IMR-90 (cell line): ENCODE measurements at regions not wholly inside any gene's neighbourhood (a gene's known extent, or its start where the extent isn't known, plus 50 kb on each side); places are given as distances from the start of the nearest gene placed in this dataset.

Source experiments
- ATAC-seq: fragments of 200-7000 bp; cut with Tn5 transposase; 2 replicates; pipeline ENCODE4 v1.9.1; 2020; ENCODE audit warnings: low read depth, mild to moderate bottlenecking, moderate library complexity
- BruUV-seq: library from RNA; stranded (reverse); fragments of 400-500 nt; replicated peaks from 2 replicates; lab custom pipeline; 2021; lab: Mats Ljungman, UMichigan
- CTCF ChIA-PET: fragments of 300-600 bp; formaldehyde crosslinking; extraction: SDS; loops from one replicate; lab custom pipeline; 2021; ENCODE audit warnings: antibody characterized with exemption; lab: Yijun Ruan, JAX
- POLR2A ChIA-PET: fragments of 300-600 bp; sonication (Branson Sonifier 250); formaldehyde crosslinking; loops from one replicate; lab custom pipeline; 2022; ENCODE audit warnings: antibody characterized with exemption; ENCODE audit not compliant: unreplicated experiment; lab: Charles Lee
- DNase-seq: peaks from one replicate; pipeline ENCODE4 v3.0.0; 2013
- H2AFZ ChIP-seq: replicated peaks from 2 replicates; pipeline ENCODE3; 2013; ENCODE audit warnings: low read length, mild to moderate bottlenecking; ENCODE audit not compliant: poor library complexity
- H2AK5ac ChIP-seq: 2 replicates; pipeline ENCODE4 v1.6.1; 2013; ENCODE audit warnings: low read depth, low read length, inconsistent platforms
- H2AK9ac ChIP-seq: replicated peaks from 2 replicates; pipeline ENCODE3; 2013; ENCODE audit warnings: mild to moderate bottlenecking, low read depth, low read length, moderate library complexity; ENCODE audit not compliant: poor library complexity
- H2BK120ac ChIP-seq: 2 replicates; pipeline ENCODE4 v1.6.1; 2013; ENCODE audit warnings: low read depth, low read length, inconsistent platforms
- H2BK15ac ChIP-seq: 3 replicates; pipeline ENCODE4 v1.6.1; 2013; ENCODE audit warnings: low read depth, low read length, inconsistent platforms
- H2BK20ac ChIP-seq: 2 replicates; pipeline ENCODE4 v1.6.1; 2013; ENCODE audit warnings: low read depth, mild to moderate bottlenecking, inconsistent platforms, low read length, moderate library complexity
- H2BK5ac ChIP-seq: 2 replicates; pipeline ENCODE4 v1.6.1; 2013; ENCODE audit warnings: mild to moderate bottlenecking, low read depth, low read length, inconsistent platforms; ENCODE audit not compliant: poor library complexity, severe bottlenecking
- H3K14ac ChIP-seq: replicated peaks from 2 replicates; pipeline ENCODE4 v1.6.1; 2013; ENCODE audit warnings: low read depth, low read length, inconsistent platforms
- H3K18ac ChIP-seq: 2 replicates; pipeline ENCODE4 v1.6.1; 2013; ENCODE audit warnings: low read depth, low read length, control low read depth
- H3K23ac ChIP-seq: 2 replicates; pipeline ENCODE4 v1.6.1; 2013; ENCODE audit warnings: low read depth, low read length, inconsistent platforms
- H3K27ac ChIP-seq: 2 replicates; pipeline ENCODE4 v1.5.1; 2013; ENCODE audit warnings: mild to moderate bottlenecking, control low read depth, low read length; ENCODE audit not compliant: insufficient read depth
- H3K27me3 ChIP-seq: 2 replicates; pipeline ENCODE4 v1.6.1; 2013; ENCODE audit warnings: low read length; ENCODE audit not compliant: control insufficient read depth, insufficient read depth
- H3K36me3 ChIP-seq: 2 replicates; pipeline ENCODE4 v1.6.1; 2013; ENCODE audit warnings: low read length, mixed read lengths; ENCODE audit not compliant: control insufficient read depth, insufficient read depth
- H3K4ac ChIP-seq: 2 replicates; pipeline ENCODE4 v1.6.1; 2013; ENCODE audit warnings: low read depth, low read length, inconsistent platforms
- H3K4me1 ChIP-seq: 2 replicates; pipeline ENCODE4 v1.6.1; 2013; ENCODE audit warnings: low read length, mixed read lengths; ENCODE audit not compliant: control insufficient read depth, insufficient read depth
- H3K4me2 ChIP-seq: 2 replicates; pipeline ENCODE4 v1.6.1; 2013; ENCODE audit warnings: low read depth, mild to moderate bottlenecking, control low read depth, low read length, moderate library complexity
- H3K4me3 ChIP-seq: 2 replicates; pipeline ENCODE4 v1.5.1; 2013; ENCODE audit warnings: low read depth, mild to moderate bottlenecking, control low read depth, low read length, moderate library complexity; ENCODE audit not compliant: insufficient read depth
- H3K56ac ChIP-seq: 2 replicates; pipeline ENCODE4 v1.6.1; 2013; ENCODE audit warnings: low read length, inconsistent platforms; ENCODE audit not compliant: insufficient read depth; ENCODE audit errors: extremely low read depth
- H3K79me1 ChIP-seq, 2 experiments: 2 replicates each; pipeline ENCODE4 v1.6.1; 2013; ENCODE audit warnings: low read length in 2 of 2, inconsistent platforms in 1 of 2, low read depth in 1 of 2
- H3K9ac ChIP-seq: 2 replicates; pipeline ENCODE4 v1.6.1; 2013; ENCODE audit warnings: low read depth, low read length, control low read depth
- H3K9me1 ChIP-seq: 2 replicates; pipeline ENCODE4 v1.6.1; 2013; ENCODE audit warnings: low read length, inconsistent platforms; ENCODE audit not compliant: insufficient read depth
- H3K9me3 ChIP-seq: 2 replicates; pipeline ENCODE4 v1.6.1; 2013; ENCODE audit warnings: low read length; ENCODE audit not compliant: control insufficient read depth, insufficient read depth
- H4K20me1 ChIP-seq: 2 replicates; pipeline ENCODE4 v1.6.1; 2013; ENCODE audit warnings: low read length, inconsistent platforms; ENCODE audit not compliant: insufficient read depth
- H4K5ac ChIP-seq: 2 replicates; pipeline ENCODE4 v1.6.1; 2013; ENCODE audit warnings: mild to moderate bottlenecking, low read depth, low read length, control low read depth
- H4K8ac ChIP-seq, 2 experiments: 2 replicates each; pipeline ENCODE4 v1.6.1; 2013; ENCODE audit warnings: low read depth in 2 of 2, low read length in 2 of 2, control low read depth in 1 of 2, inconsistent platforms in 1 of 2
- H4K91ac ChIP-seq: 2 replicates; pipeline ENCODE4 v1.6.1; 2013; ENCODE audit warnings: low read depth, low read length, inconsistent platforms; ENCODE audit not compliant: insufficient read depth
- BHLHE40 ChIP-seq: fragments of 150-350 bp; IDR thresholded peaks from 2 replicates; pipeline ENCODE4 v1.6.1; 2016; ENCODE audit warnings: mild to moderate bottlenecking, low read depth, low read length
- CEBPB ChIP-seq: IDR thresholded peaks from 2 replicates; pipeline ENCODE4 v1.6.1; 2012; ENCODE audit warnings: low read depth, low read length, improper control_type of control experiment
- FOS ChIP-seq: fragments of 150-350 bp; IDR thresholded peaks from 2 replicates; pipeline ENCODE4 v1.6.1; 2016; ENCODE audit warnings: low read depth, low read length
- MAZ ChIP-seq: IDR thresholded peaks from 2 replicates; pipeline ENCODE4 v1.6.1; 2012; ENCODE audit warnings: low read depth, mild to moderate bottlenecking, low read length, improper control_type of control experiment, moderate library complexity, borderline replicate concordance
- MXI1 ChIP-seq: IDR thresholded peaks from 2 replicates; pipeline ENCODE4 v1.6.1; 2012; ENCODE audit warnings: low read depth, mild to moderate bottlenecking, low read length, moderate library complexity, borderline replicate concordance
- POLR2A ChIP-seq: IDR thresholded peaks from 2 replicates; pipeline ENCODE4 v1.6.1; 2012; ENCODE audit warnings: mild to moderate bottlenecking, low read depth, low read length
- RAD21 ChIP-seq: IDR thresholded peaks from 2 replicates; pipeline ENCODE4 v1.6.1; 2012; ENCODE audit warnings: low read length, improper control_type of control experiment
- SMC3 ChIP-seq: fragments of 150-350 bp; IDR thresholded peaks from 2 replicates; pipeline ENCODE4 v1.6.1; 2016; ENCODE audit warnings: low read depth, mild to moderate bottlenecking, antibody characterized with exemption, low read length, moderate library complexity
- WGBS, 2 experiments: methylation state at CpG; one replicate each; pipeline versions ENCODE4 v1.1.5 to v1.1.7; 2013; ENCODE audit warnings: missing lambda C conversion rate in 2 of 2; ENCODE audit not compliant: insufficient read length in 1 of 2; ENCODE audit errors: extremely low coverage in 2 of 2; 5-methylcytosine and 5-hydroxymethylcytosine counted together
- dilution Hi-C: fragments of 300-500 bp; cut with HindIII; formaldehyde crosslinking; loops from one replicate; pipeline ENCODE4 v1.14.3; 2018; ENCODE audit warnings: low sequenced_read_pairs; ENCODE audit not compliant: unreplicated experiment
- in situ Hi-C: fragments of 300-500 bp; cut with MboI; formaldehyde crosslinking; loops from 3 replicates; pipeline ENCODE4 v1.14.3; 2019; ENCODE audit warnings: low sequenced_read_pairs, inconsistent platforms, mixed read lengths
- intact Hi-C: fragments of 100-400 bp; cut with micrococcal nuclease; formaldehyde crosslinking; loops from 2 replicates; pipeline ENCODE4 v1.10.0; 2022

GRCh38 chr6:80457439-80457933, 351.0 kb downstream of the BCKDHB start:
- intact Hi-C loops: loop anchor here (2.0 kb wide), 1 partner anchor 19 kb away; no protein-coding TSS in a partner anchor
- H2BK120ac ChIP-seq: peak overlapping the region; percentile 21
- H3K56ac ChIP-seq: no peak overlapping the region
- no TSS peak for BruUV-seq
- H3K27me3 ChIP-seq: no peaks in the 10 kb centered on the region
- H3K4ac ChIP-seq: 0 out of 2 replicates have a peak overlapping the region, but pooled peaks have one; percentile 35
- POLR2A ChIA-PET: interaction anchor here (0.6 kb wide), 1 partner anchor 107 kb away, joined by 3 read pairs; no protein-coding TSS in a partner anchor
- peak; percentile 36; the same call in 1 of the 2 replicates for TF ChIP-seq MAZ
- TF ChIP-seq BHLHE40: peak; percentile 68; the same call in 1 of the 2 replicates
- TF ChIP-seq SMC3: no peak
- TF ChIP-seq CEBPB: peak; percentile 92
- TF ChIP-seq RAD21: peak; percentile 40
- TF ChIP-seq FOS: peak; percentile 92
- peak; percentile 57; the same call in 1 of the 2 replicates for TF ChIP-seq MXI1
- TF ChIP-seq POLR2A: no peak
- in situ Hi-C loops: no loop called here
- H3K9ac ChIP-seq: no peak overlapping the region
- H3K4me2 ChIP-seq: peak overlapping the region; percentile 32; the same call in 1 of the 2 replicates
- peaks cover 10% of the 10 kb centered on the region; the same call in 1 of the 2 replicates for H3K9me1 ChIP-seq
- H3K36me3 ChIP-seq: no peaks in the 10 kb centered on the region
- H4K8ac ChIP-seq: 0 out of 4 replicates have a peak overlapping the region, but pooled peaks of 1 of the 2 experiments have one; percentile 13
- CTCF ChIA-PET: interaction anchor here (0.6 to 1.1 kb wide), 5 partner anchors 23 to 1327 kb away, joined by 3 read pairs; no protein-coding TSS in a partner anchor
- no peak overlapping the region; the same call in 2 of the 3 replicates for H2BK15ac ChIP-seq
- peak; percentile 94 for ATAC-seq
- H3K14ac ChIP-seq: 0 out of 2 replicates have a peak overlapping the region, but pooled peaks have one; percentile 20
- H3K27ac ChIP-seq: no peak overlapping the region
- no CpG with 5 or more reads among the region's 3 CpGs for WGBS, 2 experiments
- no peak overlapping the region for H2AK9ac ChIP-seq
- no peak overlapping the region for H4K91ac ChIP-seq
- H4K20me1 ChIP-seq: no peaks in the 10 kb centered on the region
- no peak overlapping the region for H3K4me3 ChIP-seq
- no peaks in the 10 kb centered on the region for H3K79me1 ChIP-seq
- H2AFZ ChIP-seq: no peak overlapping the region
- no peak overlapping the region for H2BK5ac ChIP-seq
- DNase-seq: peak; percentile 98
- dilution Hi-C loops: no loop called here
- no peak overlapping the region for H3K18ac ChIP-seq
- H3K9me3 ChIP-seq: no peaks in the 10 kb centered on the region
- H2AK5ac ChIP-seq: no peak overlapping the region
- H4K5ac ChIP-seq: no peak overlapping the region
- H3K4me1 ChIP-seq: peaks cover 6% of the 10 kb centered on the region
- H2BK20ac ChIP-seq: peak overlapping the region; percentile 57; the same call in 1 of the 2 replicates
- no peak overlapping the region for H3K23ac ChIP-seq
